ENCODE measurements at regions not wholly inside any gene's neighbourhood (a gene's known extent, or its start where the extent isn't known, plus 50 kb on each side); places are given as distances from the start of the nearest gene placed in this dataset.
"Not testable (repeated sequence)": the region's sequence is repeated elsewhere in the genome, so short reads cannot be mapped to it uniquely, and the experiment has no call there.

- H3K27me3 Mint-ChIP-seq (ENCODE audit: low read depth in 3 of 3); H3K27me3 ChIP-seq (ENCODE audit: control insufficient read depth in 2 of 2, insufficient read depth in 2 of 2, low read length in 2 of 2); H3K9me3 Mint-ChIP-seq; DNase-seq; H3K4me3 ChIP-seq (replicated peaks in 1 of 3; ENCODE audit: low read depth in 2 of 3, low read length in 3 of 3); H3K79me2 ChIP-seq (ENCODE audit: insufficient read depth, low read length); H3K4me1 Mint-ChIP-seq; H3K27ac ChIP-seq (ENCODE audit: low read depth in 1 of 2, low read length in 2 of 2); H3K36me3 Mint-ChIP-seq; H3K36me3 ChIP-seq (replicated peaks in 1 of 2; ENCODE audit: control insufficient read depth in 1 of 2, insufficient read depth in 2 of 2, low read length in 2 of 2); H3K9me3 ChIP-seq (replicated peaks in 1 of 2; ENCODE audit: control insufficient read depth in 1 of 2, insufficient read depth in 1 of 2, low read length in 2 of 2); H3K4me3 Mint-ChIP-seq; H4K20me1 ChIP-seq (ENCODE audit: insufficient read depth, low read length); H2AFZ ChIP-seq (ENCODE audit: insufficient read depth, low read depth, low read length, poor library complexity, severe bottlenecking); H3K9ac ChIP-seq (ENCODE audit: insufficient read depth, low read length, poor library complexity, severe bottlenecking); H3K4me1 ChIP-seq (ENCODE audit: control insufficient read depth in 1 of 2, insufficient read depth in 2 of 2, low read length in 2 of 2); H3K27ac Mint-ChIP-seq; H3K4me2 ChIP-seq (replicated peaks; ENCODE audit: extremely low read depth, low read length, poor library complexity, severe bottlenecking); intact Hi-C loops (cut with micrococcal nuclease): not testable (repeated sequence)
- no CpG with 5 or more reads among the region's 5 CpGs for WGBS (ENCODE audit: insufficient coverage)
Observed at GRCh38 chr21:6072691-6073090, 4448.7 kb upstream of the TPTE start.

GRCh38 chr21:6073993-6074705 lies 4447.2 kb upstream of the TPTE start:
- H3K36me3 ChIP-seq (replicated peaks in 1 of 2; ENCODE audit: control insufficient read depth in 1 of 2, insufficient read depth in 2 of 2, low read length in 2 of 2); H3K4me2 ChIP-seq (replicated peaks; ENCODE audit: extremely low read depth, low read length, poor library complexity, severe bottlenecking); H3K36me3 Mint-ChIP-seq; H3K27me3 ChIP-seq (ENCODE audit: control insufficient read depth in 2 of 2, insufficient read depth in 2 of 2, low read length in 2 of 2); H3K9ac ChIP-seq (ENCODE audit: insufficient read depth, low read length, poor library complexity, severe bottlenecking); H3K4me3 ChIP-seq (replicated peaks in 1 of 3; ENCODE audit: low read depth in 2 of 3, low read length in 3 of 3); H3K79me2 ChIP-seq (ENCODE audit: insufficient read depth, low read length); H3K4me3 Mint-ChIP-seq; H3K4me1 ChIP-seq (ENCODE audit: control insufficient read depth in 1 of 2, insufficient read depth in 2 of 2, low read length in 2 of 2); H3K9me3 ChIP-seq (replicated peaks in 1 of 2; ENCODE audit: control insufficient read depth in 1 of 2, insufficient read depth in 1 of 2, low read length in 2 of 2); H3K27ac Mint-ChIP-seq; H3K27me3 Mint-ChIP-seq (ENCODE audit: low read depth in 3 of 3); H4K20me1 ChIP-seq (ENCODE audit: insufficient read depth, low read length); H2AFZ ChIP-seq (ENCODE audit: insufficient read depth, low read depth, low read length, poor library complexity, severe bottlenecking); intact Hi-C loops (cut with micrococcal nuclease); H3K27ac ChIP-seq (ENCODE audit: low read depth in 1 of 2, low read length in 2 of 2); DNase-seq; H3K9me3 Mint-ChIP-seq; H3K4me1 Mint-ChIP-seq: not testable (repeated sequence)
- WGBS (ENCODE audit: insufficient coverage): no CpG with 5 or more reads among the region's 19 CpGs

GRCh38 chr21:6074935-6075334 lies 4446.4 kb upstream of the TPTE start:
- H3K27me3 ChIP-seq (ENCODE audit: control insufficient read depth in 2 of 2, insufficient read depth in 2 of 2, low read length in 2 of 2); H4K20me1 ChIP-seq (ENCODE audit: insufficient read depth, low read length); H3K9ac ChIP-seq (ENCODE audit: insufficient read depth, low read length, poor library complexity, severe bottlenecking); H3K36me3 ChIP-seq (replicated peaks in 1 of 2; ENCODE audit: control insufficient read depth in 1 of 2, insufficient read depth in 2 of 2, low read length in 2 of 2); H3K27ac ChIP-seq (ENCODE audit: low read depth in 1 of 2, low read length in 2 of 2); H3K36me3 Mint-ChIP-seq; H3K27me3 Mint-ChIP-seq (ENCODE audit: low read depth in 3 of 3); H3K27ac Mint-ChIP-seq; H3K9me3 Mint-ChIP-seq; H3K4me3 ChIP-seq (replicated peaks in 1 of 3; ENCODE audit: low read depth in 2 of 3, low read length in 3 of 3); H3K79me2 ChIP-seq (ENCODE audit: insufficient read depth, low read length); H3K4me1 ChIP-seq (ENCODE audit: control insufficient read depth in 1 of 2, insufficient read depth in 2 of 2, low read length in 2 of 2); H3K4me1 Mint-ChIP-seq; DNase-seq; intact Hi-C loops (cut with micrococcal nuclease); H3K9me3 ChIP-seq (replicated peaks in 1 of 2; ENCODE audit: control insufficient read depth in 1 of 2, insufficient read depth in 1 of 2, low read length in 2 of 2); H3K4me3 Mint-ChIP-seq; H3K4me2 ChIP-seq (replicated peaks; ENCODE audit: extremely low read depth, low read length, poor library complexity, severe bottlenecking); H2AFZ ChIP-seq (ENCODE audit: insufficient read depth, low read depth, low read length, poor library complexity, severe bottlenecking): not testable (repeated sequence)
- no CpG with 5 or more reads among the region's 17 CpGs for WGBS (ENCODE audit: insufficient coverage)

GRCh38 chr21:6075627-6076208 lies 4445.7 kb upstream of the TPTE start:
- H3K27me3 ChIP-seq (ENCODE audit: control insufficient read depth in 2 of 2, insufficient read depth in 2 of 2, low read length in 2 of 2); H3K9ac ChIP-seq (ENCODE audit: insufficient read depth, low read length, poor library complexity, severe bottlenecking); H2AFZ ChIP-seq (ENCODE audit: insufficient read depth, low read depth, low read length, poor library complexity, severe bottlenecking); H3K27ac ChIP-seq (ENCODE audit: low read depth in 1 of 2, low read length in 2 of 2); H3K36me3 ChIP-seq (replicated peaks in 1 of 2; ENCODE audit: control insufficient read depth in 1 of 2, insufficient read depth in 2 of 2, low read length in 2 of 2); H3K9me3 Mint-ChIP-seq; H3K27ac Mint-ChIP-seq; H3K36me3 Mint-ChIP-seq; H3K4me2 ChIP-seq (replicated peaks; ENCODE audit: extremely low read depth, low read length, poor library complexity, severe bottlenecking); H3K4me3 ChIP-seq (replicated peaks in 1 of 3; ENCODE audit: low read depth in 2 of 3, low read length in 3 of 3); H4K20me1 ChIP-seq (ENCODE audit: insufficient read depth, low read length); H3K4me1 ChIP-seq (ENCODE audit: control insufficient read depth in 1 of 2, insufficient read depth in 2 of 2, low read length in 2 of 2); DNase-seq; H3K4me3 Mint-ChIP-seq; H3K27me3 Mint-ChIP-seq (ENCODE audit: low read depth in 3 of 3); H3K9me3 ChIP-seq (replicated peaks in 1 of 2; ENCODE audit: control insufficient read depth in 1 of 2, insufficient read depth in 1 of 2, low read length in 2 of 2); intact Hi-C loops (cut with micrococcal nuclease); H3K79me2 ChIP-seq (ENCODE audit: insufficient read depth, low read length); H3K4me1 Mint-ChIP-seq: not testable (repeated sequence)
- no CpG with 5 or more reads among the region's 24 CpGs for WGBS (ENCODE audit: insufficient coverage)
